Astrocyte (in vitro differentiated cells and primary cell): ENCODE measurements at regions not wholly inside any gene's neighbourhood (a gene's known extent, or its start where the extent isn't known, plus 50 kb on each side); places are given as distances from the start of the nearest gene placed in this dataset.

Experiments used
- DNase-seq: peaks from one replicate; pipeline ENCODE4 v3.0.0-alpha.2; 2010; ENCODE audit warnings: low read depth
- FAIRE-seq: peaks from 2 replicates; lab custom pipeline; 2011; peaks lifted over from hg19 to GRCh38; lab: Jason Lieb, UNC
- H2AFZ ChIP-seq: 2 replicates; pipeline ENCODE4 v1.6.0; 2012; ENCODE audit warnings: low read depth, low read length, inconsistent platforms
- H3K27ac ChIP-seq: 2 replicates; pipeline ENCODE4 v1.5.1; 2011; ENCODE audit warnings: low read depth, low read length, inconsistent platforms
- H3K27me3 ChIP-seq: 2 replicates; pipeline ENCODE4 v1.6.0; 2011; ENCODE audit warnings: low read length, inconsistent platforms; ENCODE audit not compliant: insufficient read depth
- H3K36me3 ChIP-seq: 2 replicates; pipeline ENCODE4 v1.5.1; 2011; ENCODE audit warnings: low read length, inconsistent platforms; ENCODE audit not compliant: insufficient read depth
- H3K4me1 ChIP-seq: 2 replicates; pipeline ENCODE4 v1.5.1; 2011; ENCODE audit warnings: low read length, inconsistent platforms; ENCODE audit not compliant: insufficient read depth
- H3K4me2 ChIP-seq: 2 replicates; pipeline ENCODE4 v1.6.0; 2012; ENCODE audit warnings: low read length, inconsistent platforms
- H3K4me3 ChIP-seq: 2 replicates; pipeline ENCODE4 v1.5.1; 2011; ENCODE audit warnings: low read depth, mild to moderate bottlenecking, low read length, inconsistent platforms; ENCODE audit not compliant: insufficient read depth
- H3K79me2 ChIP-seq: 2 replicates; pipeline ENCODE4 v1.6.0; 2012; ENCODE audit warnings: mild to moderate bottlenecking, low read length, inconsistent platforms; ENCODE audit not compliant: insufficient read depth
- H3K9ac ChIP-seq: 2 replicates; pipeline ENCODE4 v1.6.0; 2012; ENCODE audit warnings: mild to moderate bottlenecking, low read length, inconsistent platforms
- H3K9me3 ChIP-seq: 2 replicates; pipeline ENCODE4 v1.5.1; 2012; ENCODE audit warnings: low read depth, mild to moderate bottlenecking, low read length, inconsistent platforms; ENCODE audit not compliant: insufficient read depth
- H4K20me1 ChIP-seq: 2 replicates; pipeline ENCODE4 v1.6.0; 2012; ENCODE audit warnings: low read length, inconsistent platforms; ENCODE audit not compliant: insufficient read depth
- H3K27ac Mint-ChIP-seq: one replicate; pipeline ENCODE4 v1.8.0; 2021; ENCODE audit warnings: mild to moderate bottlenecking, mixed read lengths; ENCODE audit not compliant: unreplicated experiment
- H3K27me3 Mint-ChIP-seq: one replicate; pipeline ENCODE4 v1.8.0; 2021; ENCODE audit warnings: low read depth, mixed read lengths; ENCODE audit not compliant: unreplicated experiment
- H3K36me3 Mint-ChIP-seq: one replicate; pipeline ENCODE4 v1.8.0; 2021; ENCODE audit warnings: low read depth, mixed read lengths; ENCODE audit not compliant: unreplicated experiment
- H3K4me1 Mint-ChIP-seq: one replicate; pipeline ENCODE4 v1.8.0; 2021; ENCODE audit warnings: low read depth, mixed read lengths; ENCODE audit not compliant: unreplicated experiment
- H3K4me3 Mint-ChIP-seq: one replicate; pipeline ENCODE4 v1.8.0; 2021; ENCODE audit warnings: mild to moderate bottlenecking, moderate library complexity, mixed read lengths; ENCODE audit not compliant: unreplicated experiment
- H3K9me3 Mint-ChIP-seq: one replicate; pipeline ENCODE4 v1.8.0; 2021; ENCODE audit warnings: mild to moderate bottlenecking, mixed read lengths; ENCODE audit not compliant: unreplicated experiment
- CTCF ChIP-seq: IDR thresholded peaks from 2 replicates; pipeline ENCODE4 v1.5.1; 2011; ENCODE audit warnings: low read depth, mild to moderate bottlenecking, inconsistent platforms, low read length, moderate library complexity; ENCODE audit not compliant: insufficient read depth
- EZH2 ChIP-seq: IDR thresholded peaks from 2 replicates; pipeline ENCODE4 v1.6.1; 2012; ENCODE audit warnings: mild to moderate bottlenecking, low read length, inconsistent platforms; ENCODE audit not compliant: insufficient read depth

GRCh38 chr5:86890375-86890774, 272.6 kb downstream of the COX7C start:
- peaks cover under 1% of the 10 kb centered on the region for H3K9me3 Mint-ChIP-seq
- H3K4me1 Mint-ChIP-seq: no peaks in the 10 kb centered on the region
- H3K4me2 ChIP-seq: no peak overlapping the region
- H3K27ac Mint-ChIP-seq: no peak overlapping the region
- H3K27ac ChIP-seq: no peak overlapping the region
- H3K79me2 ChIP-seq: no peaks in the 10 kb centered on the region
- H3K36me3 Mint-ChIP-seq: no peaks in the 10 kb centered on the region
- no peak overlapping the region for H3K4me3 ChIP-seq
- no peaks in the 10 kb centered on the region for H4K20me1 ChIP-seq
- H3K4me1 ChIP-seq: no peaks in the 10 kb centered on the region
- H2AFZ ChIP-seq: no peak overlapping the region
- H3K27me3 Mint-ChIP-seq: no peaks in the 10 kb centered on the region
- FAIRE-seq: no peak
- H3K9me3 ChIP-seq: no peaks in the 10 kb centered on the region
- TF ChIP-seq CTCF: no peak
- H3K4me3 Mint-ChIP-seq: no peak overlapping the region
- no peak for DNase-seq
- no peaks in the 10 kb centered on the region for H3K36me3 ChIP-seq
- H3K27me3 ChIP-seq: peaks cover 3% of the 10 kb centered on the region
- H3K9ac ChIP-seq: no peak overlapping the region

GRCh38 chr5:86894056-86894455, 276.3 kb downstream of the COX7C start:
- DNase-seq: no peak
- Histone ChIP-seq H4K20me1 (no peaks in the 10 kb centered on the region), H3K9ac (no peak overlapping the region), H3K9me3 (no peaks in the 10 kb centered on the region), H3K27me3 (peaks cover 3% of the 10 kb centered on the region), H3K4me3 (no peak overlapping the region), H3K4me2 (no peak overlapping the region), H2AFZ (no peak overlapping the region), H3K4me1 (no peaks in the 10 kb centered on the region), H3K79me2 (no peaks in the 10 kb centered on the region), H3K36me3 (no peaks in the 10 kb centered on the region), H3K27ac (no peak overlapping the region)
- Mint-ChIP-seq H3K36me3 (no peaks in the 10 kb centered on the region), H3K27ac (no peak overlapping the region), H3K9me3 (peaks cover 2% of the 10 kb centered on the region), H3K27me3 (no peaks in the 10 kb centered on the region), H3K4me3 (no peak overlapping the region), H3K4me1 (no peaks in the 10 kb centered on the region)
- TF ChIP-seq EZH2 (no peak), CTCF (no peak)
- FAIRE-seq: no peak

GRCh38 chr5:86896916-86897315, 279.2 kb downstream of the COX7C start:
- no peak for FAIRE-seq
- Mint-ChIP-seq H3K36me3 (no peaks in the 10 kb centered on the region), H3K27me3 (no peaks in the 10 kb centered on the region)

More at GRCh38 chr5:86896916-86897315, 279.2 kb downstream of the COX7C start:
- Histone ChIP-seq H3K4me3 (no peak overlapping the region), H3K27me3 (no peaks in the 10 kb centered on the region), H3K4me1 (no peaks in the 10 kb centered on the region), H3K9ac (no peak overlapping the region), H2AFZ (no peak overlapping the region), H3K9me3 (no peaks in the 10 kb centered on the region), H4K20me1 (no peaks in the 10 kb centered on the region), H3K36me3 (no peaks in the 10 kb centered on the region), H3K4me2 (no peak overlapping the region), H3K27ac (no peak overlapping the region), H3K79me2 (no peaks in the 10 kb centered on the region)
- DNase-seq: no peak
- H3K27ac Mint-ChIP-seq: no peak overlapping the region
- no peaks in the 10 kb centered on the region for H3K4me1 Mint-ChIP-seq
- no peak overlapping the region for H3K4me3 Mint-ChIP-seq
- peaks cover 2% of the 10 kb centered on the region for H3K9me3 Mint-ChIP-seq
- TF ChIP-seq CTCF (no peak), EZH2 (no peak)
